ENCODE measurements at regions not wholly inside any gene's neighbourhood (a gene's known extent, or its start where the extent isn't known, plus 50 kb on each side); places are given as distances from the start of the nearest gene placed in this dataset.
"Not testable (repeated sequence)": the region's sequence is repeated elsewhere in the genome, so short reads cannot be mapped to it uniquely, and the experiment has no call there.

GRCh38 chr10:28181478-28182096 is 121.3 kb downstream of the MPP7 start:
- no peak for DNase-seq (ENCODE audit: low read depth)
- no peak overlapping the region for H3K4me3 ChIP-seq (ENCODE audit: low read depth, low read length)
- TF ChIP-seq CTCF (IDR thresholded peaks at IDR 0.05; ENCODE audit: insufficient read depth, low read depth, low read length, missing control alignments), result no peak

- no peak for DNase-seq (ENCODE audit: low read depth)
These were observed 122.2 kb downstream of the MPP7 start for GRCh38 chr10:28180654-28181053.

DNA sequence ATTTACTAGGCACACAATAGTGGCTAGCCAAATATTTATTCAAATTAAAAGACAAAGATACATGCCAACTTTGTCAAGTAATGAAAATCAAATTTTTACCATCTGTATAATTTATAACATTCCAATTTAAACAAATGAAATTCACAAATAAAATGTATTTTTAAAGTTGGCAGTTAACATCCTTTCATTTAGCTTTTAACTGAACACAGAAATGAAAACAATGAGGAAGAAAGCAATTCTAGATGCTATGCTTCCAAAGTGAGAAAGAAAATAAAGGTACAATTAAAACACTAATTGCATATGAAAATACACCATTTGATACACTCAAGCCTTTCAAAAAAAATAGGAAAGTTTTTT is 123.1 kb downstream of the MPP7 start:
- no peak for DNase-seq (ENCODE audit: low read depth)
- no peak overlapping the region for H3K4me3 ChIP-seq (ENCODE audit: low read depth, low read length)
- TF ChIP-seq CTCF (IDR thresholded peaks at IDR 0.05; ENCODE audit: insufficient read depth, low read depth, low read length, missing control alignments), result no peak

More at GRCh38 chr10:28180654-28181053, 122.2 kb downstream of the MPP7 start:
- no peak overlapping the region for H3K4me3 ChIP-seq (ENCODE audit: low read depth, low read length)
- no peak for TF ChIP-seq CTCF (IDR thresholded peaks at IDR 0.05; ENCODE audit: insufficient read depth, low read depth, low read length, missing control alignments)

DNA sequence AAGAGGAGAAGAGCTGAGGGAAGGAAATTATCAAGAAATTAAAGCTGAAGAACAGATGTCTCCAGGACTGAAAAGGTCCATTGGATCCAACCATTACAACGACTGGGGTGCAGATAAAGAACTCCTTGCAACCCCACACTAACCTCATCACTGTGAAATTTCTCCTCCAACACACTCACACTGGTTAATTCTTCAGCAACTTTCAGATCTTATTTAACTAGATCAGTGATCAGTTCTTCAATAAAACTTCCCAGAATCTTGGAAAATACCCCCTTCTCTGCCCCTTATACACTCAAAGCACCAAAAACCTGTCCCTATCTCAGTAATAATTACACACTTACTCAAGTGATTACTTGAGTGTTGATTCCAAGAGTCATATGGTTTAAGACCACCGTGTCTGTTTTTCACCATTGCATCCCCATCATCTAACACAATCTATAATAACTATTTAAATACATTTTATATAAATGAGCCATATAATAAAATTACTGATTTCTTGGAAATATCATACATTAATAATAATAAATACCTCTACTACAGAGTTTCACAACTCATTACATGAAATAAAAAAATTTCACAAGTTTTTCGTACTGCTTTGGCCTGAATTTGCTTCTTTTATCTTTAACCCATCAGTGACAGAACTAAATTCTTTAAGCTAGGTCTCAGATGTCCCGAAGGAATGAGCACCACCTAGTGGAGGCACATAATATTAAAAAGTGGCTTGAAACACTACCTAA is 123.7 kb downstream of the MPP7 start:
- peak; percentile 55 for TF ChIP-seq CTCF (IDR thresholded peaks at IDR 0.05; ENCODE audit: insufficient read depth, low read depth, low read length, missing control alignments)
- no peak overlapping the region for H3K4me3 ChIP-seq (ENCODE audit: low read depth, low read length)
- peak; percentile 57 for DNase-seq (ENCODE audit: low read depth)

DNA sequence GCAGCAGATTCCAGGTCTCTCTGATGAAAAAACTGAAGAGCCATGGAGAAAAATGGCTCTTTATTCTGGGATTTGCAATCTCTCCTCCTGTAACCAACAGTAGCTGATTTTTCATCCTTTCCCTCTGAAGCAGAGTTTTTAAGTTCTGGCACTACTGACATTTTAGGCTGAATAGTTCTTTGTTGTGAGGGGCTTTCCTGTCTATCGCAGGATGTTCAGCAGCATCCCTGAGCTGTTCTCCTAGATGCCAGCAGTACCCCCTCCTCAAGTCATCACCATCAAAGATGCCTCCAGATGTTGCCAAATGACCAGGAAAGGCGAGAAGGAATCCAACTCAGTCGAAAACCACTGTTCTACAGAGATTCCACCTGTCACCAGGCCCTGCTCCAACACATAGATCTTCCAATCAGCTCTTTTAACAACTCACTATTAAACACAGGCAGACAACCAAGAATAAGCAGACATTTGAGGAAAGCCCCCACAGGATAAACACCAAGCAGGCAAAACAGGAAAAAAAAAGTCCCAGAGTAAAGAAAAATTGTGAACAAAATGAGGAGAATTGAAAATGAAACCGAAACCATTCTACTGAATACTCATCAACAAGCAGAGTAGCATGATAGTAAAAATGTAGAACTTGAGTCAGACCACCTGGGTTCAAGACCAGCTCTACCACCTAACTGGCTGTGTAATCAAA is 124.8 kb downstream of the MPP7 start:
- DNase-seq (ENCODE audit: low read depth), result peak; percentile 15
- no peak overlapping the region for H3K4me3 ChIP-seq (ENCODE audit: low read depth, low read length)
- no peak for TF ChIP-seq CTCF (IDR thresholded peaks at IDR 0.05; ENCODE audit: insufficient read depth, low read depth, low read length, missing control alignments)

DNA sequence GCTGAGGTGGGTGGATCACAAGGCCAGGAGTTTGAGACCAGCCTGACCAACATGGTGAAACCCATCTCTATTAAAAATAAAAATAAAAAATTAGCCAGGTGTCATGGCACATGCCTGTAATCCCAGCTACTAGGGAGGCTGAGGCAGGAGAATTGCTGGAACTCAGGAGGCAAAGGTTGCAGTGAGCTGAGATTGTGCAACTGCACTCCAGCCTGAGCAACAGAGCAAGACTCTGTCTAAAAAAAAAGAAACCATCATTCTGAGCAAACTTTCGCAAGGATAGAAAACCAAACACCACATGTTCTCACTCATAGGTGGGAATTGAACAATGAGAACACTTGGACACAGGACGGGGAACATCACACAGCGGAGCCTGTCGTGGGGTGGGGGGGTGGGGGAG is 126.4 kb downstream of the MPP7 start:
- DNase-seq (ENCODE audit: low read depth); H3K4me3 ChIP-seq (ENCODE audit: low read depth, low read length): not testable (repeated sequence)

- no peak for DNase-seq (ENCODE audit: low read depth)
- TF ChIP-seq CTCF (IDR thresholded peaks at IDR 0.05; ENCODE audit: insufficient read depth, low read depth, low read length, missing control alignments), result no peak
- H3K4me3 ChIP-seq (ENCODE audit: low read depth, low read length), result no peak overlapping the region
These were observed 130.6 kb downstream of the MPP7 start for GRCh38 chr10:28172223-28172610.

Measured in GM12865 (cell line).